Right renal pelvis (tissue), 4 donors: ENCODE measurements at regions not wholly inside any gene's neighbourhood (a gene's known extent, or its start where the extent isn't known, plus 50 kb on each side); places are given as distances from the start of the nearest gene placed in this dataset.
"Not testable (repeated sequence)": the region's sequence is repeated elsewhere in the genome, so short reads cannot be mapped to it uniquely, and the experiment has no call there.

ENCODE experiments used
- DNase-seq, 4 donors: peaks; one replicate each; pipeline ENCODE4 v3.0.0-alpha.2; 2013; ENCODE audit warnings: low read depth in 4 of 4, low spot score in 3 of 4, missing footprints in 1 of 4

DNA sequence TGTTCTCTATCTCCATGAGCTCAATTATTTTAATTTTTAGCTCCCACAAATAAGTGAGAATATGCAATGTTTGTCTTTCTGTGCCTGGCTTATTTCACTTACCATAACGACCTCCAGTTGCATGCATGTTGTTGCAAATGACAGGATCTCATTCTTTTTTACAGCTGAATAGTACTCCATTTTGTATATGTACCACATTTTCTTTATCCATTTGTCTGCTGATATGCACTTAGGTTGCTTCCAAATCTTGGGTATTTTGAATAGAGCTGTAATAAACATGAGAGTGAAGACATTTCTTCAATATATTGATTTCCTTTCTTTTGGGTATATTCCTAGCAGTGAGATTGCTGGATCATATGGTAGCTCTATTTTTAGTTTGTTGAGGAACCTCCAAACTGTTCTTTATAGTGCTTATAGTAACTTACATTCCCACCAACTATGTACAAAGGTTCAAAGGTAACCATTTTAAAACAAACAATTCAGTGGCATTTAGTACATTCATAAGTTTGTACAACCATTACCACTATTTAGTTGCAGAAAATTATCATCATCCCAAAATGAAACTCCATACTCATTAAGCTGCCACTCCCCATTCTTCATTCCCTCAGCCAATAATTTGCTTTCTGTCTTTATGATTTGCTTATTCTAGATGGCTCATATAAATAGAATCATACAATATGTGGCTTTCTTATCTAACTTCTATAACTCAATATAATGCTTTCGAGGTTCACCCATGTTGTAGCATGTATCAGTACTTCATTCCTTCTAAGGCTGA is 255.9 kb upstream of the NFIA start:
- no peak for DNase-seq

DNA sequence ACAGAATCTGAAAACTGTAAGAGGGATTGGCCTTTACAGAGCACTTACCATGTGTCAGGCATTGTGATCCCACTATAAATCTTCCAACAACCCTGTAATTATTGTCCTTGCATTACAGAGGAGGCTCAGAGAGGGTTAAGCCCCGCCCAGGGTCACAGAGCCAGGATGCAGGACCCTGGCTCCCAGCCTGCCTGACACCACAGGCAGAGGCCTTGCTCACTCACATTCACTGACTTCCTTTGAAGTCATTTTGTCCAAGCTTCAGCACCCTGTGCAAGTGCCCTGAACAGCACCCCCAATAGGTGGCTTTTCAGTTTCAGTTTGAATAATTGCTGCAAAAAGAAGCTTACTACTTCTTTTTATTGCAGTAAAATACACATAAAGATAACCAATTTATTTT is 256.8 kb upstream of the NFIA start:
- DNase-seq, result no peak

DNA sequence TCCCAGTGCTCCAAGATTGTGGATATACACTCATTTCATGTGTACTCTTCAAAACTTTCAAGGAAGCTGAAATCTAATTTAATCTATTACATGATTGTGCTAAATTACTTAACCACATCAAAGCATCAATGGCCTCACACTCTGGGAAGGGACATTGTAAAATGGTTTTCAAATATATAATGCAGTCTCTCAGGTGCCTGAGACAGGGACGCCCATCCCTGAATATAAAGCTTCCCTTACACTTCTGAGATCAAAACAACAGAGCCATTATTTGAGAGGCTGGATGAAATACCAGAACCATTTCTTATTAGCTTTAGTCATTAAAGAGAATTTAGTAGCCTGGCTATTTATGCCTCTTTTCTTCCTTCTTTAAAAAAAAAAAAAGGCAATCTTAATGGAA is 259.2 kb upstream of the NFIA start:
- no peak for DNase-seq

DNA sequence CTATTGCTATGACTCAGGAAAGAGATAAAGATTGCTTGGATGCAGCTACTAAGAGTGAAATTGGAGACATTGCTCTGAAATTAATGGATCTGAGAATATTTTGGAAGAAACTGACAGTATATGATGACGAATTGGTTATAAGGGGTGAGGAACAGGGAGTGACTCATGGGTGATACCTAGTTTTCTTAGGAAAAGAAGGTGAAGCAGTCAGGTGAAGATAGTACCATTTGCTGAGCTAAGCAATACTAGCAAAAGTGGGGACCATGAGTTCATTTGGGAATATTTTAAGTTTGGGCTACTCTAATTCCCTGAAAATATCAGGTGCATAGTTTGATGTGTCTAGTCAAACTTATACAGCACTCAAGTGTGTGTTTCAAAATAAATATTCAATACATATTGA is 260.1 kb upstream of the NFIA start:
- no peak for DNase-seq

DNA sequence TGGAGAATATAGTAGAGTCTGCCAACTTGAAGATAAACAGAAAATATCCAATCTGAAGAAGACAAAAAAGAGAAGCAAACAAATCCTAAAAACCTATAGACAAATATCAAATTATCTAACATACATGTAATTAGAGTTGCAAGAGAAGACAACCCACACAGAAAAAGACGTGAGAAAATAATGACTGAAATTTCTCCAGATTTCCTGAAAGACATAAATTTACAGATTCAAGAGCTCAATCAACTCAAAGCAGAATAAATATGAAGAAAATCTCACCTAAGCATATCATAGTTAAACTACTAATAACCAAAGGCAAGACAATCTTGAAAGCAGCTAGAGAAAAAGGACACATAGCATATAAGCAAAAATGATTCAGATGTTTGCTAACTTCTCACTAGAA is 261.2 kb upstream of the NFIA start:
- no peak for DNase-seq

DNA sequence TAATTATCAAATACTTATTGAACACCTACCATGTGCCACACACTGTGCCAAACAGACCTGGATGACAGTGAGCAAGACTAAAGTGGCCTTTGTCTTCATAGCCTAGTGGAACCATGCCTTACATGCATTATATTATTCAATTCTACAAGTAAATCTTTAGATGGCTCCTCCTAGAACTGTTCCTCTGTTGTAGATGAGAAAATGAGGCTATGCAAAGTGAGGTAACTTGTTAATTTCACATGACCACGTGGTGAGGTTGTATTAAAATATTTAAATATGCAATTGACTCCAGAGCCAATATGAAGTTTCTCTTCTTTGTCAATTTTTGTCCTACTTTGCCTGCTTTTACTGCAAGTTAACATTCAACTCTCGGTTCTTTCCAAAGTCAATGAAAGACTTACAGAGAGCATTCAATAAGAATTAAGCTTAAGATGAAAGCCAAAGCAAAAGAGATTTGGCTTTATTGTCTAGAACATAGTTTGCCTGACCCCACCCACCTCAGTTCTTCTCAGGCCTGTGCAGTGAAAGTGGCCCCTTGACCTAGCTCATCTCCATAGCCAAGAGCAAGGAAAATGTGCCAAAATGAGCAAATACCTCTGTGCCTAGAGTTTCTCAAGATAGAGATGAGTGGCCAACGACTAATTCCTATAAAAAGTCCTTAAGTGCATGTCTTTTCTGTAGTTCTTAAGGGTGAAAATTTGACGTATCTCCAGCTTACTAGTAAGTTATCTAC is 263.2 kb upstream of the NFIA start:
- no peak for DNase-seq

DNA sequence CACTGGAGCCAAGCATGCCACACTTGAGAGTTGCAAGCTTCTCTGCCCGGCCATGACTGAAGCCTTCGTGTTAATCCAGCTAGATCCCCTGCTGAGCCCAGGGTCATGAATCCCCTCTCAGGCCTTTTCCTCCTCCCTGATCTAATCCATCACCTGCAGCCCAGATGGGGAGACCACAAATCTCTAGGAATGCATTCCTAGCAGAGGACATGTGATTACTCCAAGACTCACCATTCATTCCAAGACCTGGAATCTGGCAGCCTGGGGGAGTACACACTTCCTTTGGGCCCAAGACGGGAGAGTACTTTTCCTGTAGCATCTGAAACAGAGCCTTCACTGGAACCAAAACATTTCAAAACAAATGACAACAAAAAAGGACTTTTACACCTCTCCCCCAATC is 269.3 kb upstream of the NFIA start:
- no peak for DNase-seq

DNA sequence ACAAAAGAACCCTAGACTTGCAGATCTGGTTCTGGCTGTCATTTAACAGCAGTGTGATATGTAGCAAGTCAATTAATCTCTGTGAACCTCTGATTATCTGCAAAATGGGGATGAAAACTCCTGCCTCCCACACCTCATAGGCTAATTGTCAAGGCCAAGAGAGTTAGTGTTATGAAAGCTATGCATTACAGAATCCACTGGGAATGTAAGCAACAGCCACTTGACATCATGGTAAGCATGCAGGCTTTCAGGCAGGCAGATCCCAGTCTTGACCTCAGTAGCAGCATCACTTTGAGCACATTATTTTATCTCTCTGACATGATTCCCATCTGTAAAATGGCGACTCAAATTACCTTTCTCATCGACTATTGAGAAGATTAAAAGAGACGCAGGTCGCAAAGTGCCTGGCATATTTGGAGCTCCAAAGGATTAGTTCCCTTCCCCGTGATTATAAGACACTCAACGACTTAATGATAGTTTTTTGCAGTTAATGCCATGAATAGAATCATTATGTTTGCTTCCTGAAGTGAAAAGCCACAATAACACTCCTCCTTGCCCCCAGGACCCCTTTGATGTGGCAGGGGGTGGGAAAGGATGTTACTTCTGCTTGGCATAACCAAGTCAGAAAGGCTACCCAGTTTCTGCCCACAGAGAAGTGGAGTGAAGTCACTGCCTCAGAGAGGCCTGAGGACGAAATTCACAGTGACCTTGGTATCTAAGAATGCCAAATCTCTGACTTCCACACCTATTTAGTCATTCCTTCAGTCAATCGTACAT is 273.0 kb upstream of the NFIA start:
- DNase-seq, result no peak

DNA sequence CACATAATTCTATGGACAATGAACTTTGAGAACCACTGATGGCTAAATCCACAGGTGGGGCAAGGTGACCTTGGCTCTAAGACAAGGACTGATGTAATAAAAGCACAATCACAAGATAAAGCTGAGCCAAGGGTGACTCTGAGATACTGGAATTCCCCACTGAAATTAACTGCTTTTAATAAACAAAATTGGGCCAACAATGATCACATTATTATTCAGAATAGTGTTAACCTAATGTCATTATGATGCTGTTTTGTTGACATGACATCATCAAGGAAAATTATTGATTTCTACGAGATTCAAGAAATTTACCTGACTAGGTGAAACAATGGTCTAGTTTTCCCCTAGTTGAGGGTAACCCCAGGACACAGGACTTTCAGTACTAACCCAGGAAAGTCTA is 273.7 kb upstream of the NFIA start:
- no peak for DNase-seq

DNA sequence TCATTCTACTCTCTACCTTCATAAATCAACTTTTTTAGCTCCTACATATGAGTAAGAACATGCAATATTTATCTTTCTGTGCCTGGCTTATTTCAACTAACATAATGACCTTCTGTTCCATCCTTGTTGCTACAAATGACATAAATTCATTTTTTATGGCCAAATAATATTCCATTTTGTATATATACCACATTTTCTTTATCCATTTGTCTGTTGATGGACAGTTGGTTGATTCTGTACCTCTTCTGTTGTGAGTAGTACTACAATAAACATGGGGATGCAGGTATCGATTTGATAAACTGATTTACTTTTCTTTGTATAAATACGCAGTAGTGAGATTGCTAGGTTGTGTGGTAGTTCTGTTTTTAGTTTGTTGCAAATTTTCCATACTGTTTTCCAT is 279.5 kb upstream of the NFIA start:
- DNase-seq, result no peak

DNA sequence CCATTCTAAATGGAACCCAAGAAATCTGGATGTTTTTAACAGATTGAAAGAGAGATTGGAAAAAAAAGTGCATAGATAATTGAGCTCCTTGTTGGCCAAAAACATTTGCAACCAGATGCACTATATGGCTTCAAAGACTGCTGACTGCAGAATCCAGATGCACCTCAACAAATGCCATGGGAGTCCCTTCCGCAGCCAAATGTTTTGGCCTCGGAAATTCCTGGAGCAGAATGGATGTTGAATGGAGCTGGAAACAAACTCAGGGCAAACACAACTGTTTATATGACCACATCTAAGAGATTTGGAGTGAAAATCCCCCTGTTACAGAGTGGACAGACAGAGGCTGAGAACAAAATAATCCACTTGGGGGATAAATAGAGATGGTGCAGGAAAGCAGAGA is 285.0 kb upstream of the NFIA start:
- DNase-seq, result no peak

DNA sequence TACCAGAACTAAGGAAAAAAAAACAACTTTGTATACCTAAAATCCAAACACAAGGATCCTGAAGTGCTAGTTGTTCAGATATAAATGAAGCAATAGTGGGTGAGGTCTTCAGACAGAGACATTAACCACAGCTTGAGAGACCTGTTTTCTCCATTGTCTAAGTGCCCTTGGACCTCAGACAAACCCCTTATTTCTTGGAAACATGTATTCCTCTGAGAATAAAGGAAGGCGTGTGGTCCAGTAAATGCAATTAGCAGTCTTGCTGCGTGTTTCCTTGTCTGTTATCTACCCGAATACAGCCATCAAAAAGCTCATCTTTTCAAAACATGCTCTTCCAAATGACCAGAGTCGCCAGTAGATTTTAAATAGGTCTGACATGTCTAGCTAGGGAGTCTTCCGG is 291.1 kb upstream of the NFIA start:
- DNase-seq, result no peak

DNA sequence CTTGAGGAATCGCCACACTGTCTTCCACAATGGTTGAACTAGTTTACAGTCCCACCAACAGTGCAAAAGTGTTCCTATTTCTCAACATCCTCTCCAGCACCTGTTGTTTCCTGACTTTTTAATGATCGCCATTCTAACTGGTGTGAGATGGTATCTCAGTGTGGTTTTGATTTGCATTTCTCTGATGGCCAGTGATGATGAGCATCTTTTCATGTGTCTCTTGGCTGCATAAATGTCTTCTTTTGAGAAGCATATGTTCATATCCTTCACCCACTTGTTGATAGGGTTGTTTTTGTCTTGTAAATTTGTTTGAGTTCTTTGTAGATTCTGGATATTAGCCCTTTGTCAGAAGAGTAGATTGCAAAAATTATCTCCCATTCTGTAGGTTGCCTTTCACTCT is 309.3 kb upstream of the NFIA start:
- DNase-seq, result not testable (repeated sequence)

DNA sequence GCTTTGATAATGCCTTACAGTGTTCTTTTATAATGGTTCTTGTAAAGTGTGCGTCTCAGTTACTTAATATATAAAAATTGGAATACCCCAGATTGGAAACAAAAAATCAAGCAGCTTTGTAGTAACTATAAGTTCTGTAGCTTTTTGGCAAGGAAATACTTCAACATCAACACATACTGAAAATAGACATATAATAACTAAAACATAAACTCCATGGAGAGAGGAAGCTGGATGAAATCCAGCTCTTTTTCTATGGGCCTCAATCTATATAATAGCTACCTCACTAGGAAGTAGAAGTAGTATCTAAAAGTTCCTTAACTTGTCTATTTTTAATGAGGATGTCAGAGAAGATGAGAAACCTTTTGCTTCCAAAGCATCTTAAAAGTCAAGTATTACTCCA is 313.3 kb upstream of the NFIA start:
- no peak for DNase-seq

DNA sequence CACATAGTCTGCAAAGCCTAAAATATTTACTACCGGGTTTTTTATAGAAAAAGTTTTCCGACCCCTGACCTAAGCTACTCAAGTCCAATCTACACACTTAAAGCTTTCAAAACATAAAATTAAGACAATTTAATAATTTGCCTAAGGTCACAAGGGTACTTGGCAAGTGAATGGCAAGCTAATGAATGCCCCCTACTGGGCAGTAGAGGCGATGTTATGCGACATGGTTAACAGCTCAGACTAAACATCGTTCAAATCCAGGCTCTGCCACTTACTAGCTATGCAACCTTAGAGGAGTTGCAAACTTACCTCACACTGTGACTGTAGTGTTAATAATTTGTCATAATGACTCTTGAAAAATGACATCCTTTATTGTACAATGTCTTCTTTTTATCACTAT is 317.2 kb upstream of the NFIA start:
- DNase-seq, result no peak

DNA sequence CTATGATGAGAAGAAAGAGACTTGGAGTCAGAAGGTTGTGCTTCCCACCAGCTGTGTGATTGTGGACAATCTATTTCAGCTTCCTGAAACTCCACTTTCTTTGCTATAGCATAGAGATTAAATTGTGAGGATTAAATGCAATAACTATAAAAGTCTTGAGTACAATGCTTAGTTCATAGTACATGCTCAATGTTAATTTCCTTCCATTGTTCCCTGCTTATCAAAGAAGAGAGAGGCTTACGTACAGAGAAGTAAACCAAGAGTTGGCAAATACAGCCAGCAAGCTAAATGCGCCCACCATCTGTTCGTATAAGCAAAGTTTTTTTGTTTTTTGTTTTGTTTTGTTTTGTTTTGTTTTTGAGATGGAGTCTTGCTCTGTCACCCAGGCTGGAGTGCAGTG is 317.9 kb upstream of the NFIA start:
- no peak for DNase-seq

DNA sequence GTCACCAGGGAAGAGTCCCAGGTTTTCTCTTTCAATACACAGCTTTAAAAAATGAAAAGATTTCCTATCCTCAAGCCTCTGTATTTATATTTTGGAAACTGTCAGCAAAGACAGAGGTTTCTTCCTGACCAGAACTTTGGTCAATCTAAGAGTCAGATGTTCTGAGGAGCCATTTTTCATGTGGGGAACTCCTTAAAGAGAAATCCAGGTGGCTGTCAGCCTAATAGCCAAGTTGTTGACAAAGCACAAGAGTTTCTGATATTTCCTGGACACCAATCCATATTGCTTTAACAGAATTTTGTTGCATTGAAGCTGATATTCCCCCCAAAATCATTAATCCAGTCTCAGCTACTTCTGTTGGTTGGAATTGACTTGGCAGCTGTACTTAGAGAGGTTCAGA is 318.6 kb upstream of the NFIA start:
- DNase-seq, result no peak

DNA sequence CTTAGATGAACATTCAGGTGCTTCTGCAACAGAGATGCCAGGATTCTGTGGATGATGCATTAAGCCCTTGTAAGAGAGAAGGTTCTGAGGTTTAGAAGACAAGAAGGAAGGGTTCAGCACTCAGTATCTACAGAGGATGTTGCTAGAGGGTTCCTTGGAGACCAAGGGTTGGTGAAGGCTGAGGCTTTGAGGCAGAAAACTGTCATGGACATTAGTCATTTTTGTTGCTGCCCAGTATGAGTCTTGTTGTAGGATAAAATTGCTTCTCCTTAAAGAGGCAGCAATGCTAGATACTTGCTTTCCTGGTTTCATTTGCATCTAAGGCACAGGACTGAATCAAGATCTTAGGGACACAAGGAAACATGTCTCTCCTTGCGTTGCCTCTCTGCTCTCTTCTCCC is 319.4 kb upstream of the NFIA start:
- no peak for DNase-seq

DNA sequence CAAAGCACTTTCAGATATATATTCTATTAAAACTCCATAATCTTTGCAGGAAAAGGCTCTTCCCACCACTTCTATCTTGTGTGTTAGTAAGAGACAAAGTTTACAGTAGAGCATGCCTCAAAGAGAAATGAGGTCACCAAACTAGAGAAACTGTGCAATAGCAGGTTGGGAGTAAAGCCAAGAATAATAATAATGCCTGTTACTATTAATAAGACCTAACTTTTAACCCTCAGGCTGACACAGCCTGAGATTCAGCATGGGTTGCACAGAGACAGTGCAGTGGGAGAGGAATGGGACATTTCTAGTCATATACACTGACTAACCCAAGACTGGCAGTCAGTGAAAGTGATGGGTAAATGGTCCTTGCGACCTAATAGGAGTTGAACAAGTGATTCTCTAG is 320.2 kb upstream of the NFIA start:
- DNase-seq, result no peak

DNA sequence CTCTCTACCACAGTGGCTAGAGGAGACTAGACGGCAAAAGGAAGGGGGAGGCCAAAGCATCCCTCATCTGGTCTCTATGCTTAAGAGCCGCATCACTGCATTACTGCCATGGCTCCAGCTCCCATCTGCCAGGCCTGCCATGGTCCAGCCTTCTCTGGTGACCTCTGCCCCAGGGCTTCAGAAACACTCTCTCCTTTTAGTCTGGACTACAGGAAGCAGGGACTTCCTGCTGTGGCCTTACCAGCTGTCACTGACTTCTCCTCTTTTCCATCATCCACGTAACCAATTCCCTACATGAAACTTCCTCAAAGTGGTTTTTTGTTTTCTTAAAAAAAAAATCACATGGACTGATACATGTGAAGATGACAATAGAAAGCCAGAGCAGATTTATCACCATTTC is 323.1 kb upstream of the NFIA start:
- DNase-seq, result no peak

DNA sequence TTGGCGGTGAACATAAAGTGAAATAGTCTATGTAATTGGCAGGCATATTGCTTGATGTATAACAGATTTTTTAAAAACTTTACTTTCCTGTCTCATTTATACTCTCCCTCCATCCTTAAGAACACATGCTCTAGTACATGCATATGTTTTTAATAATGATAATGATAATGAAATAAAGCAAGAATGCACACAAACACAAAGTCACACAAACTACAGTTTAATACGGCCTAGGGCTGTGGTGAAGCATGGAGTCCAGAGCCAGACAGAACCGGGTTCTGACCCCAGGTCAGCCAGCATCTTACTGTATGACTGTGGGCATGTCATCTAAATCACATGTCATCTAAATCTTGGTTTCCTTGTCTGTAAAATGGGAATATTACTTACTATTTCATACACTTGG is 324.9 kb upstream of the NFIA start:
- DNase-seq, result no peak
